CD4-positive, alpha-beta T cell treated with Interleukin-1 beta for 1 hour (primary cell): ENCODE measurements at regions not wholly inside any gene's neighbourhood (a gene's known extent, or its start where the extent isn't known, plus 50 kb on each side); places are given as distances from the start of the nearest gene placed in this dataset.

ENCODE experiments used
- DNase-seq, 2 donors: peaks; one replicate each; pipeline ENCODE4 v3.0.0-alpha.2; 2020 to 2022

GRCh38 chr3:190252080-190252479 lies 70.2 kb downstream of the CLDN1 start:
- DNase-seq = no peak

- no peak for DNase-seq
Measured at GRCh38 chr3:190249414-190249813, 72.8 kb downstream of the CLDN1 start.

GRCh38 chr3:190242147-190242546 lies 80.1 kb downstream of the CLDN1 start:
- no peak for DNase-seq

- no peak for DNase-seq
Measured at GRCh38 chr3:190239325-190239724, 82.9 kb downstream of the CLDN1 start.

GRCh38 chr3:190238871-190239270 lies 83.4 kb downstream of the CLDN1 start:
- DNase-seq = no peak

- no peak for DNase-seq
Measured at GRCh38 chr3:190234621-190235020, 87.6 kb downstream of the CLDN1 start.

GRCh38 chr3:190229632-190230424 lies 92.4 kb downstream of the CLDN1 start:
- DNase-seq = no peak

GRCh38 chr3:190227064-190227463 lies 95.2 kb downstream of the CLDN1 start:
- no peak for DNase-seq

GRCh38 chr3:190224863-190225692 lies 97.2 kb downstream of the CLDN1 start:
- DNase-seq = peak in 1 of 2 donors; percentile 8

- no peak for DNase-seq
Measured at GRCh38 chr3:190224456-190224855, 97.8 kb downstream of the CLDN1 start.

GRCh38 chr3:190222916-190223315 lies 99.3 kb downstream of the CLDN1 start:
- DNase-seq = no peak

GRCh38 chr3:190222360-190222759 lies 99.9 kb downstream of the CLDN1 start:
- no peak for DNase-seq

GRCh38 chr3:190220362-190220761 lies 99.7 kb upstream of the P3H2 start:
- DNase-seq = no peak

GRCh38 chr3:190217081-190217480 lies 96.4 kb upstream of the P3H2 start:
- no peak for DNase-seq

- no peak for DNase-seq
Measured at GRCh38 chr3:190213727-190214126, 93.0 kb upstream of the P3H2 start.

- DNase-seq = no peak
Measured at GRCh38 chr3:190210608-190211007, 89.9 kb upstream of the P3H2 start.

- no peak for DNase-seq
Measured at GRCh38 chr3:190209533-190209932, 88.8 kb upstream of the P3H2 start.

GRCh38 chr3:190208196-190208595 lies 87.5 kb upstream of the P3H2 start:
- no peak for DNase-seq

GRCh38 chr3:190205739-190206138 lies 85.0 kb upstream of the P3H2 start:
- no peak for DNase-seq

GRCh38 chr3:190204200-190204599 lies 83.5 kb upstream of the P3H2 start:
- no peak for DNase-seq

GRCh38 chr3:190197346-190197763 lies 76.7 kb upstream of the P3H2 start:
- no peak for DNase-seq

- DNase-seq = no peak
Measured at GRCh38 chr3:190194506-190194905, 73.8 kb upstream of the P3H2 start.

GRCh38 chr3:190193210-190193609 lies 72.5 kb upstream of the P3H2 start:
- DNase-seq = no peak

- DNase-seq = no peak
Measured at GRCh38 chr3:190192739-190193138, 72.0 kb upstream of the P3H2 start.
